ENCODE measurements at regions not wholly inside any gene's neighbourhood (a gene's known extent, or its start where the extent isn't known, plus 50 kb on each side); places are given as distances from the start of the nearest gene placed in this dataset.

DNA sequence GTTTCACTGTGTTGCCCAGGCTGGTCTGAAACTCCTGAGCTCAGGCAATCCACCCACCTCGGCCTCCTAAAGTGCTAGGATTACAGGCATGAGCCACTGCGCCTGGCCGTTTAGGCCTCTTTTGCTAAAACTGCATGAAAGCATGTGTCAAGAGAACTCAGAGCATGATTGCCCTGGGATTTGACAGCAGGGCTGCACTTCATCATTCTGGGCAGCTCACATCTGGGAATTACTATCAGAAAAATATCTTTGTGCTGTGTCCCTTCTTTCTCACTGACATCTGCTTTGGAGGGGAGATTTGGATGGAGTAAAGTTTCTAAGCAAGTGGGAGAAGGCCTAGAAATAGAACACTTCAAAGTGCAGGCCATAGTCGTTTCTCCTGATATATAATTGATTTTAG lies 59.6 kb upstream of the EIF2S2 start:
- TF ChIP-seq, protein P1, sequence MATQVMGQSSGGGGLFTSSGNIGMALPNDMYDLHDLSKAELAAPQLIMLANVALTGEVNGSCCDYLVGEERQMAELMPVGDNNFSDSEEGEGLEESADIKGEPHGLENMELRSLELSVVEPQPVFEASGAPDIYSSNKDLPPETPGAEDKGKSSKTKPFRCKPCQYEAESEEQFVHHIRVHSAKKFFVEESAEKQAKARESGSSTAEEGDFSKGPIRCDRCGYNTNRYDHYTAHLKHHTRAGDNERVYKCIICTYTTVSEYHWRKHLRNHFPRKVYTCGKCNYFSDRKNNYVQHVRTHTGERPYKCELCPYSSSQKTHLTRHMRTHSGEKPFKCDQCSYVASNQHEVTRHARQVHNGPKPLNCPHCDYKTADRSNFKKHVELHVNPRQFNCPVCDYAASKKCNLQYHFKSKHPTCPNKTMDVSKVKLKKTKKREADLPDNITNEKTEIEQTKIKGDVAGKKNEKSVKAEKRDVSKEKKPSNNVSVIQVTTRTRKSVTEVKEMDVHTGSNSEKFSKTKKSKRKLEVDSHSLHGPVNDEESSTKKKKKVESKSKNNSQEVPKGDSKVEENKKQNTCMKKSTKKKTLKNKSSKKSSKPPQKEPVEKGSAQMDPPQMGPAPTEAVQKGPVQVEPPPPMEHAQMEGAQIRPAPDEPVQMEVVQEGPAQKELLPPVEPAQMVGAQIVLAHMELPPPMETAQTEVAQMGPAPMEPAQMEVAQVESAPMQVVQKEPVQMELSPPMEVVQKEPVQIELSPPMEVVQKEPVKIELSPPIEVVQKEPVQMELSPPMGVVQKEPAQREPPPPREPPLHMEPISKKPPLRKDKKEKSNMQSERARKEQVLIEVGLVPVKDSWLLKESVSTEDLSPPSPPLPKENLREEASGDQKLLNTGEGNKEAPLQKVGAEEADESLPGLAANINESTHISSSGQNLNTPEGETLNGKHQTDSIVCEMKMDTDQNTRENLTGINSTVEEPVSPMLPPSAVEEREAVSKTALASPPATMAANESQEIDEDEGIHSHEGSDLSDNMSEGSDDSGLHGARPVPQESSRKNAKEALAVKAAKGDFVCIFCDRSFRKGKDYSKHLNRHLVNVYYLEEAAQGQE (IDR thresholded peaks at IDR 0.05; ENCODE audit: insufficient replicate concordance, low read depth), result no peak
- TF ChIP-seq POLR2AphosphoS5 (IDR thresholded peaks at IDR 0.05; ENCODE audit: low read depth), result no peak
